H1 (cell line): ENCODE measurements at regions not wholly inside any gene's neighbourhood (a gene's known extent, or its start where the extent isn't known, plus 50 kb on each side); places are given as distances from the start of the nearest gene placed in this dataset.
A peak's percentile ranks its signal among the peaks of the same experiment; 100 is the strongest.

Source experiments
- CTCF ChIA-PET: fragments of 300-600 bp; sonication (Branson Sonifier 250); formaldehyde crosslinking; loops from one replicate; lab custom pipeline; 2021; ENCODE audit not compliant: partially characterized antibody; lab: Charles Lee
- POLR2A ChIA-PET: fragments of 300-600 bp; sonication (Branson Sonifier 250); formaldehyde crosslinking; loops from one replicate; lab custom pipeline; 2021; ENCODE audit warnings: inconsistent platforms; ENCODE audit not compliant: partially characterized antibody; lab: Charles Lee
- DNase-seq, 2 experiments: peaks; one replicate each; pipeline versions ENCODE4 v3.0.0 to v3.0.0-alpha.2; 2010 to 2022; ENCODE audit warnings: low spot score in 2 of 2, low read depth in 1 of 2, mixed read lengths in 1 of 2
- FAIRE-seq: peaks from 2 replicates; lab custom pipeline; 2011; peaks lifted over from hg19 to GRCh38; lab: Jason Lieb, UNC
- H2AFZ ChIP-seq: 2 replicates; pipeline ENCODE4 v1.8.1; 2012; ENCODE audit warnings: low read length, inconsistent platforms
- H2AK5ac ChIP-seq: 2 replicates; pipeline ENCODE4 v1.6.1; 2013; ENCODE audit warnings: low read depth, low read length
- H2BK120ac ChIP-seq: replicated peaks from 2 replicates; pipeline ENCODE3; 2013; ENCODE audit warnings: low read depth, low read length, inconsistent platforms
- H2BK12ac ChIP-seq: 2 replicates; pipeline ENCODE4 v1.6.1; 2013; ENCODE audit warnings: low read depth, low read length
- H2BK15ac ChIP-seq: 2 replicates; pipeline ENCODE4 v1.6.1; 2013; ENCODE audit warnings: low read length
- H2BK20ac ChIP-seq: 2 replicates; pipeline ENCODE4 v1.6.1; 2013; ENCODE audit warnings: low read length
- H2BK5ac ChIP-seq: 2 replicates; pipeline ENCODE4 v1.6.1; 2013; ENCODE audit warnings: low read depth, low read length
- H3K14ac ChIP-seq: 2 replicates; pipeline ENCODE4 v1.6.1; 2013; ENCODE audit warnings: inconsistent platforms; ENCODE audit not compliant: insufficient read length
- H3K18ac ChIP-seq: 2 replicates; pipeline ENCODE4 v1.6.1; 2013; ENCODE audit warnings: low read length; ENCODE audit errors: extremely low read depth
- H3K23ac ChIP-seq: 2 replicates; pipeline ENCODE4 v1.6.1; 2013; ENCODE audit warnings: inconsistent platforms; ENCODE audit not compliant: insufficient read length
- H3K23me2 ChIP-seq: 2 replicates; pipeline ENCODE4 v1.6.1; 2013; ENCODE audit warnings: low read depth, low read length
- H3K27ac ChIP-seq: 2 replicates; pipeline ENCODE4 v1.6.1; 2011; ENCODE audit warnings: low read depth, low read length, inconsistent platforms
- H3K27me3 ChIP-seq, 4 experiments: replicated peaks in 1 of 4; 1 replicate in 1 of 4; 2 replicates in 3 of 4; pipeline versions ENCODE4 v1.6.1 to v1.8.1; 2011 to 2013; ENCODE audit warnings: low read length in 3 of 4, mild to moderate bottlenecking in 3 of 4, inconsistent platforms in 2 of 4, mixed read lengths in 2 of 4, moderate library complexity in 1 of 4; ENCODE audit not compliant: control insufficient read depth in 3 of 4, insufficient read depth in 3 of 4; ENCODE audit errors: extremely low read depth in 1 of 4
- H3K36me3 ChIP-seq, 4 experiments: 2 replicates each; pipeline versions ENCODE4 v1.6.1 to v1.8.1; 2011 to 2013; ENCODE audit warnings: mild to moderate bottlenecking in 4 of 4, low read length in 3 of 4, moderate library complexity in 2 of 4, control low read depth in 1 of 4, inconsistent platforms in 1 of 4; ENCODE audit not compliant: insufficient read depth in 4 of 4, control insufficient read depth in 2 of 4
- H3K4ac ChIP-seq: replicated peaks from 2 replicates; pipeline ENCODE3; 2013; ENCODE audit warnings: low read length, low read depth, mixed read lengths, inconsistent platforms; ENCODE audit not compliant: insufficient read length
- H3K4me1 ChIP-seq, 4 experiments: replicated peaks in 1 of 4; 1 replicate in 1 of 4; 2 replicates in 3 of 4; pipeline versions ENCODE4 v1.6.1 to v1.8.1; 2011 to 2013; ENCODE audit warnings: low read length in 3 of 4, inconsistent platforms in 2 of 4, mixed read lengths in 1 of 4; ENCODE audit not compliant: insufficient read depth in 4 of 4, control insufficient read depth in 3 of 4
- H3K4me2 ChIP-seq, 2 experiments: 2 replicates each; pipeline versions ENCODE4 v1.6.1 to v1.8.1; 2011 to 2013; ENCODE audit warnings: low read depth in 2 of 2, low read length in 2 of 2, control low read depth in 1 of 2, inconsistent platforms in 1 of 2, mild to moderate bottlenecking in 1 of 2; ENCODE audit not compliant: insufficient read depth in 1 of 2
- H3K4me3 ChIP-seq, 4 experiments: fragments of 200-600, 300-600 bp in 1 of 4; sonication (generic), shearing (Covaris generic), sonication (Bioruptor Twin) in 1 of 4; 2 replicates each; pipeline versions ENCODE4 v1.5.1 to v1.8.1; 2011 to 2016; ENCODE audit warnings: low read length in 4 of 4, low read depth in 3 of 4, control low read depth in 2 of 4, inconsistent platforms in 2 of 4, mild to moderate bottlenecking in 2 of 4, mixed read lengths in 1 of 4, moderate library complexity in 1 of 4; ENCODE audit not compliant: insufficient read depth in 2 of 4; ENCODE audit errors: extremely low read depth in 1 of 4
- H3K56ac ChIP-seq: replicated peaks from 2 replicates; pipeline ENCODE3; 2013; ENCODE audit warnings: low read depth, mild to moderate bottlenecking, mixed read lengths, low read length, inconsistent platforms; ENCODE audit not compliant: insufficient read length
- H3K79me1 ChIP-seq: 2 replicates; pipeline ENCODE4 v1.6.1; 2013; ENCODE audit warnings: low read depth, low read length, control low read depth
- H3K79me2 ChIP-seq, 2 experiments: 2 replicates each; pipeline versions ENCODE4 v1.6.1 to v1.8.1; 2012 to 2013; ENCODE audit warnings: low read length in 2 of 2, mild to moderate bottlenecking in 2 of 2, inconsistent platforms in 1 of 2; ENCODE audit not compliant: insufficient read depth in 2 of 2, control insufficient read depth in 1 of 2
- H3K9ac ChIP-seq, 4 experiments: replicated peaks in 1 of 4; 1 replicate in 1 of 4; 2 replicates in 3 of 4; pipeline versions ENCODE4 v1.6.1 to v1.8.1; 2011 to 2013; ENCODE audit warnings: low read depth in 3 of 4, low read length in 3 of 4, control low read depth in 2 of 4, mild to moderate bottlenecking in 2 of 4, moderate library complexity in 2 of 4, inconsistent platforms in 1 of 4; ENCODE audit errors: extremely low read depth in 1 of 4
- H3K9me3 ChIP-seq, 2 experiments: 2 replicates each; pipeline versions ENCODE4 v1.6.1 to v1.8.1; 2012 to 2013; ENCODE audit warnings: mild to moderate bottlenecking in 2 of 2, moderate library complexity in 2 of 2, control low read depth in 1 of 2, inconsistent platforms in 1 of 2, low read depth in 1 of 2, low read length in 1 of 2, mixed read lengths in 1 of 2; ENCODE audit not compliant: insufficient read depth in 2 of 2
- H4K20me1 ChIP-seq, 2 experiments: replicated peaks in 1 of 2; 2 replicates each; pipeline versions ENCODE3 to v1.8.1; 2011 to 2013; ENCODE audit warnings: inconsistent platforms in 2 of 2, low read length in 2 of 2, mild to moderate bottlenecking in 1 of 2; ENCODE audit not compliant: insufficient read depth in 2 of 2, control insufficient read depth in 1 of 2
- H4K5ac ChIP-seq: 2 replicates; pipeline ENCODE4 v1.6.1; 2013; ENCODE audit warnings: low read length, low read depth, mixed read lengths, inconsistent platforms; ENCODE audit not compliant: insufficient read length
- H4K8ac ChIP-seq: 2 replicates; pipeline ENCODE4 v1.8.0; 2013; ENCODE audit warnings: mild to moderate bottlenecking, moderate library complexity, low read length, inconsistent platforms; ENCODE audit not compliant: insufficient read depth; ENCODE audit errors: extremely low read depth
- H4K91ac ChIP-seq: replicated peaks from 2 replicates; pipeline ENCODE3; 2013; ENCODE audit warnings: low read length, mixed read lengths, inconsistent platforms; ENCODE audit not compliant: insufficient read length
- ASH2L ChIP-seq: fragments of 200-600, 300-600 bp; sonication (generic); IDR thresholded peaks from one replicate; pipeline ENCODE4 v1.7.1; 2017; ENCODE audit warnings: low read length
- BCL11A ChIP-seq, 2 experiments: IDR thresholded peaks; one replicate each; pipeline ENCODE4 v1.6.1; 2011; ENCODE audit warnings: low read depth in 2 of 2, low read length in 2 of 2, mild to moderate bottlenecking in 2 of 2
- CEBPB ChIP-seq: IDR thresholded peaks from 2 replicates; pipeline ENCODE4 v1.6.1; 2012; ENCODE audit warnings: low read depth, low read length
- CHD2 ChIP-seq: IDR thresholded peaks from 2 replicates; pipeline ENCODE4 v1.6.1; 2012; ENCODE audit warnings: low read length, improper control_type of control experiment
- CREB1 ChIP-seq: IDR thresholded peaks from 2 replicates; pipeline ENCODE4 v1.6.1; 2012; ENCODE audit warnings: inconsistent platforms
- JUN ChIP-seq: IDR thresholded peaks from 2 replicates; pipeline ENCODE4 v1.6.1; 2011; ENCODE audit warnings: low read depth, mild to moderate bottlenecking, improper control_type of control experiment, low read length
- JUND ChIP-seq: IDR thresholded peaks from 2 replicates; pipeline ENCODE4 v1.6.1; 2011; ENCODE audit warnings: mild to moderate bottlenecking, improper control_type of control experiment, low read length
- KDM4A ChIP-seq: IDR thresholded peaks from one replicate; pipeline ENCODE4 v1.7.1; 2012; ENCODE audit warnings: low read depth, mild to moderate bottlenecking, moderate library complexity, low read length, inconsistent platforms; ENCODE audit not compliant: severe bottlenecking
- POLR2A ChIP-seq, 2 experiments: IDR thresholded peaks; 1 replicate in 1 of 2; 2 replicates in 1 of 2; pipeline ENCODE4 v1.6.1; 2011; ENCODE audit warnings: low read depth in 2 of 2, low read length in 2 of 2, mild to moderate bottlenecking in 2 of 2; ENCODE audit errors: control extremely low read depth in 1 of 2
- POLR2AphosphoS5 ChIP-seq: IDR thresholded peaks from 2 replicates; pipeline ENCODE4 v1.6.1; 2011; ENCODE audit warnings: low read depth, low read length
- RNF2 ChIP-seq: fragments of 200-900, 300-1000 bp; sonication (generic); IDR thresholded peaks from 2 replicates; pipeline ENCODE4 v1.7.1; 2016; ENCODE audit warnings: borderline replicate concordance, low read depth, mild to moderate bottlenecking, antibody characterized with exemption, low read length; ENCODE audit not compliant: poor library complexity, severe bottlenecking; ENCODE audit errors: missing control alignments
- SAP30 ChIP-seq: fragments of 300-600 bp; sonication (generic); IDR thresholded peaks from 2 replicates; pipeline ENCODE4 v1.7.1; 2012; ENCODE audit warnings: low read length, moderate library complexity, mild to moderate bottlenecking, inconsistent platforms; ENCODE audit not compliant: insufficient read depth, insufficient replicate concordance
- SIRT6 ChIP-seq: IDR thresholded peaks from one replicate; pipeline ENCODE4 v1.7.1; 2012; ENCODE audit warnings: low read length, inconsistent platforms
- SP2 ChIP-seq: IDR thresholded peaks from 2 replicates; pipeline ENCODE4 v1.6.1; 2012; ENCODE audit warnings: mild to moderate bottlenecking, low read length, inconsistent platforms
- TAF7 ChIP-seq: optimal IDR thresholded peaks from 2 replicates; pipeline ENCODE3; 2011; ENCODE audit warnings: low read depth, mild to moderate bottlenecking, inconsistent platforms, low read length, moderate library complexity, borderline replicate concordance
- TBP ChIP-seq: IDR thresholded peaks from 2 replicates; pipeline ENCODE4 v1.6.1; 2011; ENCODE audit warnings: low read depth, low read length, improper control_type of control experiment
- TEAD4 ChIP-seq: IDR thresholded peaks from 2 replicates; pipeline ENCODE4 v1.6.1; 2012; ENCODE audit warnings: low read depth, low read length, inconsistent platforms, mixed read lengths

DNA sequence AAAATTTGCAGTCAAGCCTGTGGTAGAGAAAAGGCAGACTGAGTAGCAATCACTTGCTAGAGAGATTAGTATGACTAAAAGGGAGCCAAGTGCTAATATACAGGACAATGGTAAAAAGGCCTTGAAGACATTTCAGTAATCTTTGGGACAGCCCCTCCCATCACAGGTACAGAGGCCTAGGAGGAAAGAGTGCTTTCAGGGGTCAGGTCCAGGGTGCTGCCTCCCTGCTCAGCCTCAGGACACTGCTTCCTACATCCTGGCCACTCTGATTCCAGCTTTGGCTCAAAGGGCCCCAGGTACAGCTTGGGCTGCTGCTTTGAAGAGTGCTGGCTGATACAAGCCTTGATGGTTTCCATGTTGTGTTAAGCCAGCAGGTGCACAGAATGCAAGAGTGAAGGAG is 543.5 kb downstream of the MMUT start:
- H4K8ac ChIP-seq, result peak overlapping the region; percentile 36; the same call in 1 of the 2 replicates
- peak overlapping the region; percentile 78; the same call in 1 of the 2 replicates for H3K18ac ChIP-seq
- H4K91ac ChIP-seq, result no peak overlapping the region
- H3K23me2 ChIP-seq, result no peaks in the 10 kb centered on the region
- no peak overlapping the region for H3K9ac ChIP-seq
- no peaks in the 10 kb centered on the region for H4K20me1 ChIP-seq
- H3K36me3 ChIP-seq, result no peaks in the 10 kb centered on the region
- peak overlapping the region; percentile 83 for H2AFZ ChIP-seq
- H2BK120ac ChIP-seq, result peak overlapping the region; percentile 4
- 0 out of 2 replicates have a peak overlapping the region, but pooled peaks have one; percentile 21 for H2BK15ac ChIP-seq
- no peak overlapping the region; the same call in 1 of the 2 replicates for H3K27ac ChIP-seq
- H3K4me2 ChIP-seq, result 0 out of 4 replicates have a peak overlapping the region, but pooled peaks of 1 of the 2 experiments have one; percentile 33
- H3K9me3 ChIP-seq, result peaks cover 0 to 9% of the 10 kb centered on the region in 2 experiments; a peak in 1 of 4 replicates
- no peak overlapping the region for H3K4me3 ChIP-seq
- DNase-seq (no peak), FAIRE-seq (no peak)
- H3K56ac ChIP-seq, result no peak overlapping the region
- POLR2A ChIA-PET, result interaction anchor here (0.6 kb wide), 1 partner anchor 73 kb away, joined by 3 read pairs; no protein-coding TSS in a partner anchor
- peak overlapping the region; percentile 41 for H4K5ac ChIP-seq
- H2BK20ac ChIP-seq, result no peak overlapping the region
- no peak overlapping the region for H2AK5ac ChIP-seq
- H2BK12ac ChIP-seq, result peak overlapping the region; percentile 71
- H3K4ac ChIP-seq, result no peak overlapping the region
- H3K14ac ChIP-seq, result no peak overlapping the region
- CTCF ChIA-PET, result interaction anchor here (0.9 to 1.5 kb wide), 4 partner anchors 10 to 78 kb away, joined by 3 to 6 read pairs (median 4); no protein-coding TSS in a partner anchor
- no peaks in the 10 kb centered on the region for H3K79me2 ChIP-seq
- H2BK5ac ChIP-seq, result peak overlapping the region; percentile 75
- peaks cover 2 to 9% (median 7%) of the 10 kb centered on the region in 4 experiments; a peak in 4 of 7 replicates for H3K4me1 ChIP-seq
- no peaks in the 10 kb centered on the region for H3K79me1 ChIP-seq
- TF ChIP-seq JUN (no peak), TAF7 (no peak), TEAD4 (no peak), KDM4A (no peak), CREB1 (no peak), SAP30 (no peak), TBP (no peak), CEBPB (no peak), SIRT6 (no peak), JUND (no peak), POLR2AphosphoS5 (no peak), RNF2 (no peak), SP2 (no peak), POLR2A (IDR thresholded peaks at IDR 0.05; ENCODE audit: control extremely low read depth in 1 of 2, low read depth in 2 of 2, low read length in 2 of 2) (no peak), ASH2L (no peak), BCL11A (IDR thresholded peaks at IDR 0.05; ENCODE audit: low read depth in 2 of 2, low read length in 2 of 2) (no peak), CHD2 (no peak)
- TF ChIP-seq, all 59 proteins: peak for 0
- Histone ChIP-seq H3K23ac (no peak overlapping the region), H3K27me3 (no peaks in the 10 kb centered on the region)
